Left ventricle myocardium inferior (tissue), 1 donor: ENCODE measurements at regions not wholly inside any gene's neighbourhood (a gene's known extent, or its start where the extent isn't known, plus 50 kb on each side); places are given as distances from the start of the nearest gene placed in this dataset.
A peak's percentile ranks its signal among the peaks of the same experiment; 100 is the strongest.
"Not testable (repeated sequence)": the region's sequence is repeated elsewhere in the genome, so short reads cannot be mapped to it uniquely, and the experiment has no call there.

ENCODE experiments used
- DNase-seq: peaks from one replicate; pipeline ENCODE4 v3.0.0-alpha.2; 2020
- H3K27ac ChIP-seq: fragments of 200-600 bp; replicated peaks from 2 replicates; pipeline ENCODE4 v1.8.0; 2021
- H3K27me3 ChIP-seq: fragments of 200-600 bp; 2 replicates; pipeline ENCODE4 v1.8.0; 2021; ENCODE audit warnings: low read depth
- H3K36me3 ChIP-seq: fragments of 200-600 bp; 2 replicates; pipeline ENCODE4 v1.8.0; 2021
- H3K4me1 ChIP-seq: fragments of 200-600 bp; 2 replicates; pipeline ENCODE4 v1.8.0; 2021
- H3K4me3 ChIP-seq: fragments of 200-600 bp; 2 replicates; pipeline ENCODE4 v1.8.0; 2021; ENCODE audit warnings: mild to moderate bottlenecking, moderate library complexity
- H3K9me3 ChIP-seq: fragments of 200-600 bp; replicated peaks from 2 replicates; pipeline ENCODE4 v1.8.0; 2021
- CTCF ChIP-seq: fragments of 200-600 bp; IDR thresholded peaks from 2 replicates; pipeline ENCODE4 v1.8.0; 2021; ENCODE audit warnings: antibody characterized with exemption, mild to moderate bottlenecking, borderline replicate concordance
- intact Hi-C: fragments of 100-400 bp; cut with micrococcal nuclease; formaldehyde crosslinking; loops from one replicate; pipeline ENCODE4 v1.11.0; 2022
- donor health status: DM: no; HTN: yes; CAD: no; lungs with severe emphysema.

GRCh38 chr10:124196659-124197058 is 103.3 kb upstream of the CHST15 start:
- TF ChIP-seq CTCF: no peak
- intact Hi-C loops: no loop called here
- H3K27me3 ChIP-seq: no peaks in the 10 kb centered on the region
- H3K9me3 ChIP-seq: no peaks in the 10 kb centered on the region
- H3K27ac ChIP-seq: peak overlapping the region; percentile 7
- no peaks in the 10 kb centered on the region for H3K36me3 ChIP-seq
- no peak overlapping the region for H3K4me3 ChIP-seq
- H3K4me1 ChIP-seq: peaks cover 9% of the 10 kb centered on the region
- no peak for DNase-seq

GRCh38 chr10:124194199-124194824 is 100.9 kb upstream of the CHST15 start:
- Histone ChIP-seq H3K27ac (no peak overlapping the region), H3K27me3 (no peaks in the 10 kb centered on the region), H3K4me3 (no peak overlapping the region), H3K36me3 (no peaks in the 10 kb centered on the region), H3K4me1 (peaks cover 9% of the 10 kb centered on the region), H3K9me3 (peaks cover 2% of the 10 kb centered on the region)
- no peak for DNase-seq
- TF ChIP-seq CTCF: no peak
- intact Hi-C loops: no loop called here

- no peak for TF ChIP-seq CTCF
- Histone ChIP-seq H3K36me3 (no peaks in the 10 kb centered on the region), H3K4me3 (no peak overlapping the region), H3K27ac (no peak overlapping the region), H3K27me3 (no peaks in the 10 kb centered on the region), H3K9me3 (peaks cover 11% of the 10 kb centered on the region), H3K4me1 (peaks cover 9% of the 10 kb centered on the region)
- intact Hi-C loops: no loop called here
- no peak for DNase-seq
These were observed 99.9 kb upstream of the CHST15 start for GRCh38 chr10:124193309-124193696.

- H3K27me3 ChIP-seq, H3K4me1 ChIP-seq, H3K4me3 ChIP-seq, H3K27ac ChIP-seq, DNase-seq, H3K36me3 ChIP-seq, intact Hi-C loops: not testable (repeated sequence)
- H3K9me3 ChIP-seq: peaks cover 11% of the 10 kb centered on the region
These were observed 99.4 kb upstream of the CHST15 start for GRCh38 chr10:124192664-124193308.

GRCh38 chr10:124190476-124190875 is 97.1 kb upstream of the CHST15 start:
- H3K36me3 ChIP-seq, H3K4me3 ChIP-seq, DNase-seq, intact Hi-C loops, H3K4me1 ChIP-seq, H3K27ac ChIP-seq, H3K27me3 ChIP-seq: not testable (repeated sequence)
- peaks cover 11% of the 10 kb centered on the region for H3K9me3 ChIP-seq

DNA sequence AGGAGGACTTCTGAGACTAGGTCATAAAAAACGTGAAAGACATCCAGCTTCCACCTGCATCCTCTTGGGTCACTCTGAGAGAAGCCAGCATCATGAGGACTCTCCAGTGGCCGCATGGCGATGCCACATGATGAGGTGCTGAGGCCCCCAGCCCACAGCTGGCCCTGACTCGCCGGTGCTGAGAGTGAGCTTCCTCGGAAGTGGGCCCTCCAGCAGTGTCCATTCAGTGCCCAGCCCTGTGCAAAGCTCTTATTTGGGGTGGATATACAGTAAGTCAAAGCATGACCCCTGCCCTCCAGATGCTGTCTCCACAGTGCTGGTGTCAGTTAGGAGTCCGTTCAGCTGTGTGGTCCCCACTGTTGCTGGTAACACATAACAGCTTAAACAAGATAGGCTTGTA is 93.6 kb upstream of the CHST15 start:
- no peak for DNase-seq
- Histone ChIP-seq H3K4me3 (no peak overlapping the region), H3K36me3 (no peaks in the 10 kb centered on the region), H3K27me3 (no peaks in the 10 kb centered on the region), H3K9me3 (peaks cover 11% of the 10 kb centered on the region), H3K4me1 (peaks cover under 1% of the 10 kb centered on the region), H3K27ac (no peak overlapping the region)
- intact Hi-C loops: no loop called here
- no peak for TF ChIP-seq CTCF
